ENCODE measurements at regions not wholly inside any gene's neighbourhood (a gene's known extent, or its start where the extent isn't known, plus 50 kb on each side); places are given as distances from the start of the nearest gene placed in this dataset.

- Histone ChIP-seq H3K27me3 (ENCODE audit: control insufficient read depth in 2 of 2, insufficient read depth in 1 of 2, low read length in 1 of 2) (no peaks in the 10 kb centered on the region), H3K36me3 (ENCODE audit: control insufficient read depth in 2 of 2, insufficient read depth in 2 of 2, low read length in 1 of 2) (no peaks in the 10 kb centered on the region), H3K4me3 (ENCODE audit: low read length in 2 of 2) (no peak overlapping the region), H3K9me3 (ENCODE audit: control insufficient read depth in 2 of 2, insufficient read depth in 1 of 2, low read length in 1 of 2) (peaks cover 0 to 4% of the 10 kb centered on the region in 2 donors), H3K4me1 (ENCODE audit: control insufficient read depth in 2 of 2, insufficient read depth in 2 of 2, low read length in 2 of 2) (no peaks in the 10 kb centered on the region), H3K27ac (ENCODE audit: low read depth in 1 of 2, low read length in 1 of 2) (no peak overlapping the region)
- DNase-seq (ENCODE audit: low read depth in 6 of 9, low spot score in 9 of 9), result no peak
- 98% methylated on average over 3 of the region's 3 CpGs for WGBS
Observed at GRCh38 chr9:92180002-92180400, 64.8 kb upstream of the SPTLC1 start.

DNA sequence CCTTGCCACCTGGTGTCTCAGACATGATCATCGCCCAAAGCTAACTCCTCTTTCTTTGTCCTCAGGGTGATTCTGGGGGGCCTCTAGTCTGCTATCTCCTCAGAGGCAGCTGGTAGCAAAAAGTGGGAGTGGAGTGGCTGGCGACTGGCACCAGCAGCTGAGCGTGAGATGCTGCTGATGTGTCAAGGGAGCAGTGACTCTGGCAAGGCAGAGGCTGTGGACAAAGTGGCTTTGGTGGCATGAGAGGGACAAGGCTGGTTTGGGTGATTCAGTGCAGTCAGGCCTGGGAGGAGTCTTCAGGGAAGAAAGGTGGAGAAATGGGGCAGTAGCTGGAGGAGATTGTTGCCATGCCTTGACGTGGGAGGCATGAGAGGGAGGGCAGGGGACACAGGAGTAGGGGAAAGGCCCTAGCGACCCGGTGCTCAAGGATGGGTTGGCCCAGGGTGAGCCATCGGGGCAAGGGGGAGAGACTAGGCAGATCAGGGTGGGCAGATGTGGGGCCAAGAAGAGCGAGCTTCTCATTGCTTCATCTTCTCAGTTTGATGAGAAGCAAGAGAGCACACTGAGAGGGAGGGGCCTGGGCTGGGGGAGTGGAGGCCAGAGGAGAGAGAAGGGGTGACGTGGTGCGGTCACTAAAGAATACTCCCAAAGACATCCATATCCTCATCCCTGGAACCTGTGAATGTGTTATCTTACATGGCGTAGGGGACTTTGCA is 64.2 kb upstream of the SPTLC1 start:
- H3K27ac ChIP-seq (ENCODE audit: low read depth in 1 of 2, low read length in 1 of 2), result no peak overlapping the region
- H3K4me1 ChIP-seq (ENCODE audit: control insufficient read depth in 2 of 2, insufficient read depth in 2 of 2, low read length in 2 of 2), result no peaks in the 10 kb centered on the region
- WGBS, result 98% methylated on average over 11 of the region's 11 CpGs
- no peaks in the 10 kb centered on the region for H3K36me3 ChIP-seq (ENCODE audit: control insufficient read depth in 2 of 2, insufficient read depth in 2 of 2, low read length in 1 of 2)
- H3K4me3 ChIP-seq (ENCODE audit: low read length in 2 of 2), result no peak overlapping the region
- H3K27me3 ChIP-seq (ENCODE audit: control insufficient read depth in 2 of 2, insufficient read depth in 1 of 2, low read length in 1 of 2), result no peaks in the 10 kb centered on the region
- no peak for DNase-seq (ENCODE audit: low read depth in 6 of 9, low spot score in 9 of 9)
- H3K9me3 ChIP-seq (ENCODE audit: control insufficient read depth in 2 of 2, insufficient read depth in 1 of 2, low read length in 1 of 2), result peaks cover 0 to 4% of the 10 kb centered on the region in 2 donors

DNA sequence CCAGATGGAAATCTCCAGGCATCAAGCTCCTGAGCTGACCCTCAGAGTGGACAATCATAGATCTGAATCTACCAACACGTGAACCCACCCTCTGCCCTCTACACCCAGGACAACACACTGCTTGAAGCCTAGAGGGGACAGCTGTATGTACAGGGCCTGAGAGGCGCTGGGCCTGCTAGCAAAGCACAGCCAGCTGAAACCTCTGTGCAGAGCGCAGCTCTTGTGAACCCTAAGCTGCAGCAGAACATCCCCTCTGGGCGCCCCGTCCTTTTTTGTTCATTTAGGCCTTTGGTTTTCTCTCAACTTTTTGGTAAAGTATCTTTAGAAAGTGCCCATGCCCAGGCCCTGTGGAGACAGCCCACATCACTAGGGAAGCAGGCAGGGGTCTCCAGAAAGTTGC is 62.4 kb upstream of the SPTLC1 start:
- Histone ChIP-seq H3K9me3 (ENCODE audit: control insufficient read depth in 2 of 2, insufficient read depth in 1 of 2, low read length in 1 of 2) (peaks cover 0 to 11% of the 10 kb centered on the region in 2 donors), H3K27me3 (ENCODE audit: control insufficient read depth in 2 of 2, insufficient read depth in 1 of 2, low read length in 1 of 2) (no peaks in the 10 kb centered on the region), H3K4me3 (ENCODE audit: low read length in 2 of 2) (no peak overlapping the region), H3K36me3 (ENCODE audit: control insufficient read depth in 2 of 2, insufficient read depth in 2 of 2, low read length in 1 of 2) (no peaks in the 10 kb centered on the region), H3K4me1 (ENCODE audit: control insufficient read depth in 2 of 2, insufficient read depth in 2 of 2, low read length in 2 of 2) (no peaks in the 10 kb centered on the region), H3K27ac (ENCODE audit: low read depth in 1 of 2, low read length in 1 of 2) (no peak overlapping the region)
- DNase-seq (ENCODE audit: low read depth in 6 of 9, low spot score in 9 of 9), result no peak
- WGBS, result 97% methylated on average over 5 of the region's 5 CpGs

- H3K4me1 ChIP-seq (ENCODE audit: control insufficient read depth in 2 of 2, insufficient read depth in 2 of 2, low read length in 2 of 2), result no peaks in the 10 kb centered on the region
- WGBS, result 96% methylated on average over 5 of the region's 5 CpGs
- peaks cover 0 to 10% of the 10 kb centered on the region in 2 donors for H3K9me3 ChIP-seq (ENCODE audit: control insufficient read depth in 2 of 2, insufficient read depth in 1 of 2, low read length in 1 of 2)
- no peak for DNase-seq (ENCODE audit: low read depth in 6 of 9, low spot score in 9 of 9)
- no peak overlapping the region for H3K27ac ChIP-seq (ENCODE audit: low read depth in 1 of 2, low read length in 1 of 2)
- H3K36me3 ChIP-seq (ENCODE audit: control insufficient read depth in 2 of 2, insufficient read depth in 2 of 2, low read length in 1 of 2), result no peaks in the 10 kb centered on the region
- H3K27me3 ChIP-seq (ENCODE audit: control insufficient read depth in 2 of 2, insufficient read depth in 1 of 2, low read length in 1 of 2), result peaks cover 0 to under 1% of the 10 kb centered on the region in 2 donors
- H3K4me3 ChIP-seq (ENCODE audit: low read length in 2 of 2), result no peak overlapping the region
Observed at GRCh38 chr9:92176800-92177185, 61.6 kb upstream of the SPTLC1 start.

GRCh38 chr9:92176068-92176799 is 61.0 kb upstream of the SPTLC1 start:
- Histone ChIP-seq H3K27ac (ENCODE audit: low read depth in 1 of 2, low read length in 1 of 2) (no peak overlapping the region), H3K4me3 (ENCODE audit: low read length in 2 of 2) (no peak overlapping the region), H3K36me3 (ENCODE audit: control insufficient read depth in 2 of 2, insufficient read depth in 2 of 2, low read length in 1 of 2) (no peaks in the 10 kb centered on the region), H3K9me3 (ENCODE audit: control insufficient read depth in 2 of 2, insufficient read depth in 1 of 2, low read length in 1 of 2) (peaks cover 0 to 8% of the 10 kb centered on the region in 2 donors), H3K27me3 (ENCODE audit: control insufficient read depth in 2 of 2, insufficient read depth in 1 of 2, low read length in 1 of 2) (peaks cover 0 to 2% of the 10 kb centered on the region in 2 donors), H3K4me1 (ENCODE audit: control insufficient read depth in 2 of 2, insufficient read depth in 2 of 2, low read length in 2 of 2) (no peaks in the 10 kb centered on the region)
- WGBS, result 84% methylated on average over 9 of the region's 9 CpGs
- no peak for DNase-seq (ENCODE audit: low read depth in 6 of 9, low spot score in 9 of 9)

DNA sequence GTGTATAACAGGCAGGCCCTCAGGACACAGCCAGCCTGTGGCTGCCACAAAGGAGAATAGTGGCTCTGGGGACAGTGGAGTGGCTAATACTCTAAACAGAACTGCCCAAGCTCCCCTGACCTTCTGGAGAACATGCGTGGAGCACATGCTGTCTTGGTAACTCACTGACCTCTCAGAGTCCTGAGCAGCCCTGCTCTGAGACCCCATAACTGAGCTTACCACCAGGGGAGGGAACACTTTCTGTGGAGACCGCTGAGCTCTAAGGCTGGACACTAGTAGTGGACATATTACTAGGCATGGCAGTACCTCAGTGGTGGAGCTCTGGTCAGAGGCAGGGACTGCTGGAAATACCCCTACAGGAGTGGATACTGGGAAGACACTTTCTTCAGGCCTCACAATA is 60.2 kb upstream of the SPTLC1 start:
- H3K27me3 ChIP-seq (ENCODE audit: control insufficient read depth in 2 of 2, insufficient read depth in 1 of 2, low read length in 1 of 2), result peaks cover 0 to 2% of the 10 kb centered on the region in 2 donors
- no peak for DNase-seq (ENCODE audit: low read depth in 6 of 9, low spot score in 9 of 9)
- no peaks in the 10 kb centered on the region for H3K36me3 ChIP-seq (ENCODE audit: control insufficient read depth in 2 of 2, insufficient read depth in 2 of 2, low read length in 1 of 2)
- no peaks in the 10 kb centered on the region for H3K4me1 ChIP-seq (ENCODE audit: control insufficient read depth in 2 of 2, insufficient read depth in 2 of 2, low read length in 2 of 2)
- WGBS, result 96% methylated on average over 2 of the region's 2 CpGs
- H3K9me3 ChIP-seq (ENCODE audit: control insufficient read depth in 2 of 2, insufficient read depth in 1 of 2, low read length in 1 of 2), result peaks cover 0 to 8% of the 10 kb centered on the region in 2 donors
- no peak overlapping the region for H3K27ac ChIP-seq (ENCODE audit: low read depth in 1 of 2, low read length in 1 of 2)
- H3K4me3 ChIP-seq (ENCODE audit: low read length in 2 of 2), result no peak overlapping the region

- no peak for DNase-seq (ENCODE audit: low read depth in 6 of 9, low spot score in 9 of 9)
- Histone ChIP-seq H3K9me3 (ENCODE audit: control insufficient read depth in 2 of 2, insufficient read depth in 1 of 2, low read length in 1 of 2) (peaks cover 0 to 8% of the 10 kb centered on the region in 2 donors), H3K4me3 (ENCODE audit: low read length in 2 of 2) (no peak overlapping the region), H3K27me3 (ENCODE audit: control insufficient read depth in 2 of 2, insufficient read depth in 1 of 2, low read length in 1 of 2) (peaks cover 0 to 2% of the 10 kb centered on the region in 2 donors), H3K4me1 (ENCODE audit: control insufficient read depth in 2 of 2, insufficient read depth in 2 of 2, low read length in 2 of 2) (no peaks in the 10 kb centered on the region), H3K36me3 (ENCODE audit: control insufficient read depth in 2 of 2, insufficient read depth in 2 of 2, low read length in 1 of 2) (no peaks in the 10 kb centered on the region), H3K27ac (ENCODE audit: low read depth in 1 of 2, low read length in 1 of 2) (no peak overlapping the region)
- WGBS, result 97% methylated on average over 7 of the region's 7 CpGs
Observed at GRCh38 chr9:92173318-92173717, 58.1 kb upstream of the SPTLC1 start.

- no peak for DNase-seq (ENCODE audit: low read depth in 6 of 9, low spot score in 9 of 9)
- H3K9me3 ChIP-seq (ENCODE audit: control insufficient read depth in 2 of 2, insufficient read depth in 1 of 2, low read length in 1 of 2), result peaks cover 0 to 8% of the 10 kb centered on the region in 2 donors
- H3K4me3 ChIP-seq (ENCODE audit: low read length in 2 of 2), result no peak overlapping the region
- H3K27me3 ChIP-seq (ENCODE audit: control insufficient read depth in 2 of 2, insufficient read depth in 1 of 2, low read length in 1 of 2), result peaks cover 0 to 2% of the 10 kb centered on the region in 2 donors
- WGBS, result 93% methylated on average over 9 of the region's 9 CpGs
- H3K4me1 ChIP-seq (ENCODE audit: control insufficient read depth in 2 of 2, insufficient read depth in 2 of 2, low read length in 2 of 2), result no peaks in the 10 kb centered on the region
- H3K36me3 ChIP-seq (ENCODE audit: control insufficient read depth in 2 of 2, insufficient read depth in 2 of 2, low read length in 1 of 2), result no peaks in the 10 kb centered on the region
- no peak overlapping the region for H3K27ac ChIP-seq (ENCODE audit: low read depth in 1 of 2, low read length in 1 of 2)
Observed at GRCh38 chr9:92171822-92172221, 56.6 kb upstream of the SPTLC1 start.

DNA sequence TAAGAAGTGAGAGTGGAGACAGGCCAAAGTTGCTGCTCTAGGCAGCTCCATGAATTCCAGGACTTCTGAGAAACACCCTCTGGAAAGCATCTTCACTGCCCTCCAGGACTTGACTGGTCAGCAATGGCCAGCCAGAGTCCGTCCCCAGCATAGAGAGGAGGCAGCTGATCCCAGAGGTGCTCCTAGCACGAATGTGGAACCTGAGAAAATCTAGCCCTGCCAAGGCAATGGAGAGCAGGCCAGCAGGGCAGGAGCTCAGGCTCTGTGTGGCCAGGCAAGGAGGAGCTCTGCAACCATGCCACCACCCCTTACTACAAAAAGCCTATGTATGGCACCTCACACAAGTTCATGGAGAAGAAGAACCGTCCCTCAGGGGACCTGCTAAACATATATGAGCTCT is 56.1 kb upstream of the SPTLC1 start:
- H3K4me1 ChIP-seq (ENCODE audit: control insufficient read depth in 2 of 2, insufficient read depth in 2 of 2, low read length in 2 of 2), result no peaks in the 10 kb centered on the region
- 91% methylated on average over 3 of the region's 3 CpGs for WGBS
- H3K4me3 ChIP-seq (ENCODE audit: low read length in 2 of 2), result no peak overlapping the region
- no peak for DNase-seq (ENCODE audit: low read depth in 6 of 9, low spot score in 9 of 9)
- no peak overlapping the region for H3K27ac ChIP-seq (ENCODE audit: low read depth in 1 of 2, low read length in 1 of 2)
- peaks cover 0 to 2% of the 10 kb centered on the region in 2 donors for H3K27me3 ChIP-seq (ENCODE audit: control insufficient read depth in 2 of 2, insufficient read depth in 1 of 2, low read length in 1 of 2)
- peaks cover 0 to 8% of the 10 kb centered on the region in 2 donors for H3K9me3 ChIP-seq (ENCODE audit: control insufficient read depth in 2 of 2, insufficient read depth in 1 of 2, low read length in 1 of 2)
- no peaks in the 10 kb centered on the region for H3K36me3 ChIP-seq (ENCODE audit: control insufficient read depth in 2 of 2, insufficient read depth in 2 of 2, low read length in 1 of 2)

All from thymus (tissue), 11 donors.